ENCODE measurements at regions not wholly inside any gene's neighbourhood (a gene's known extent, or its start where the extent isn't known, plus 50 kb on each side); places are given as distances from the start of the nearest gene placed in this dataset.

- H3K4me1 ChIP-seq, result no peaks in the 10 kb centered on the region
- H3K27ac ChIP-seq, result no peak overlapping the region
- no peak for DNase-seq
- 100% methylated on average over 1 of the region's 5 CpGs; no CpG with 5 or more reads in 1 of the 2 donors for WGBS, 2 donors
- H3K4me3 ChIP-seq, result no peak overlapping the region
- intact Hi-C loops (cut with DNase I), result no loop called here
- H3K9me3 ChIP-seq, result no peaks in the 10 kb centered on the region
- no peaks in the 10 kb centered on the region for H3K36me3 ChIP-seq
- TF ChIP-seq POLR2A (IDR thresholded peaks at IDR 0.05), result no peak
- TF ChIP-seq, protein P1, sequence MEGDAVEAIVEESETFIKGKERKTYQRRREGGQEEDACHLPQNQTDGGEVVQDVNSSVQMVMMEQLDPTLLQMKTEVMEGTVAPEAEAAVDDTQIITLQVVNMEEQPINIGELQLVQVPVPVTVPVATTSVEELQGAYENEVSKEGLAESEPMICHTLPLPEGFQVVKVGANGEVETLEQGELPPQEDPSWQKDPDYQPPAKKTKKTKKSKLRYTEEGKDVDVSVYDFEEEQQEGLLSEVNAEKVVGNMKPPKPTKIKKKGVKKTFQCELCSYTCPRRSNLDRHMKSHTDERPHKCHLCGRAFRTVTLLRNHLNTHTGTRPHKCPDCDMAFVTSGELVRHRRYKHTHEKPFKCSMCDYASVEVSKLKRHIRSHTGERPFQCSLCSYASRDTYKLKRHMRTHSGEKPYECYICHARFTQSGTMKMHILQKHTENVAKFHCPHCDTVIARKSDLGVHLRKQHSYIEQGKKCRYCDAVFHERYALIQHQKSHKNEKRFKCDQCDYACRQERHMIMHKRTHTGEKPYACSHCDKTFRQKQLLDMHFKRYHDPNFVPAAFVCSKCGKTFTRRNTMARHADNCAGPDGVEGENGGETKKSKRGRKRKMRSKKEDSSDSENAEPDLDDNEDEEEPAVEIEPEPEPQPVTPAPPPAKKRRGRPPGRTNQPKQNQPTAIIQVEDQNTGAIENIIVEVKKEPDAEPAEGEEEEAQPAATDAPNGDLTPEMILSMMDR (IDR thresholded peaks at IDR 0.05), result no peak
- H3K27me3 ChIP-seq, result peaks cover 0 to 66% (median 0%) of the 10 kb centered on the region in 4 donors
These were observed 137.4 kb downstream of the INHBB start for GRCh38 chr2:120483355-120483754.

DNA sequence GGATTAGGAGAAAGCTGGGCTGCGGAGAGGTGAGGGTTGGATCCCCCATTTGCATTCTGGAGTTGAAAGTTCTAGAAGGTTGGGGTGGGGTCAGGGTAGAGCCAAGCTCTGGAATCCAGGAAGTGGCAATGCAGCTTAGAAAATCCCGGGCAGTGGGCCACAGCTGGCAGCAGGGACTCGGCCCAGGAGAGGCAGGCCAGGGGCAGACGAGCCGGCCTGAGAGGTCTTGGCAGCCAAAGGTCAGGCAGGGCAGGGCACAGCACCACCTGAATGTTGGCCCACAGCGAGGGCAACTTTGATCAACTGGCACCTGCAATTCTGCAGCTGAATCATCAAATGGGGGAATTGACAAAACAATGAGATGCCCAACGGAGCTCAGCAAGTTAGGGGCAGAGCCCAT lies 139.2 kb downstream of the INHBB start:
- Histone ChIP-seq H3K36me3 (no peaks in the 10 kb centered on the region), H3K4me1 (no peaks in the 10 kb centered on the region), H3K27ac (no peak overlapping the region), H3K27me3 (peaks cover 0 to 76% (median 0%) of the 10 kb centered on the region in 4 donors), H3K4me3 (no peak overlapping the region), H3K9me3 (no peaks in the 10 kb centered on the region)
- TF ChIP-seq, protein P1 (IDR thresholded peaks at IDR 0.05), result no peak
- no peak for TF ChIP-seq POLR2A (IDR thresholded peaks at IDR 0.05)
- intact Hi-C loops (cut with DNase I), result no loop called here
- no peak for DNase-seq
- 77 to 81% methylated on average over 6 to 7 of the region's 7 CpGs for WGBS, 2 donors

- DNase-seq, result no peak
- peaks cover 0 to 79% (median 0%) of the 10 kb centered on the region in 4 donors for H3K27me3 ChIP-seq
- TF ChIP-seq, protein P1 (IDR thresholded peaks at IDR 0.05), result no peak
- TF ChIP-seq POLR2A (IDR thresholded peaks at IDR 0.05), result no peak
- H3K9me3 ChIP-seq, result no peaks in the 10 kb centered on the region
- intact Hi-C loops (cut with DNase I), result no loop called here
- no peaks in the 10 kb centered on the region for H3K36me3 ChIP-seq
- no peak overlapping the region for H3K4me3 ChIP-seq
- no peaks in the 10 kb centered on the region for H3K4me1 ChIP-seq
- no peak overlapping the region for H3K27ac ChIP-seq
- WGBS, 2 donors, result 59 to 63% methylated on average over 3 to 8 of the region's 8 CpGs
These were observed 140.5 kb downstream of the INHBB start for GRCh38 chr2:120486441-120486840.

GRCh38 chr2:120486946-120487345 lies 141.0 kb downstream of the INHBB start:
- no peak for DNase-seq
- 55 to 66% methylated on average over 3 to 8 of the region's 11 CpGs for WGBS, 2 donors
- TF ChIP-seq, protein P1 (IDR thresholded peaks at IDR 0.05), result no peak
- no peak for TF ChIP-seq POLR2A (IDR thresholded peaks at IDR 0.05)
- Histone ChIP-seq H3K27ac (no peak overlapping the region), H3K4me1 (no peaks in the 10 kb centered on the region), H3K36me3 (no peaks in the 10 kb centered on the region), H3K27me3 (peaks cover 0 to 78% (median 0%) of the 10 kb centered on the region in 4 donors), H3K9me3 (no peaks in the 10 kb centered on the region), H3K4me3 (no peak overlapping the region)
- intact Hi-C loops (cut with DNase I), result no loop called here

- no peaks in the 10 kb centered on the region for H3K36me3 ChIP-seq
- H3K27me3 ChIP-seq, result peaks cover 0 to 63% (median 0%) of the 10 kb centered on the region in 4 donors
- no peaks in the 10 kb centered on the region for H3K4me1 ChIP-seq
- no peak overlapping the region for H3K27ac ChIP-seq
- H3K4me3 ChIP-seq, result no peak overlapping the region
- WGBS, 2 donors, result 65% methylated on average over 6 of the region's 6 CpGs; no CpG with 5 or more reads in 1 of the 2 donors
- TF ChIP-seq, protein P1 (IDR thresholded peaks at IDR 0.05), result no peak
- TF ChIP-seq POLR2A (IDR thresholded peaks at IDR 0.05), result no peak
- no peak for DNase-seq
- no peaks in the 10 kb centered on the region for H3K9me3 ChIP-seq
- intact Hi-C loops (cut with DNase I), result no loop called here
These were observed 142.6 kb downstream of the INHBB start for GRCh38 chr2:120488531-120488930.

Data from esophagus squamous epithelium (tissue), 5 donors.